ENCODE measurements at regions not wholly inside any gene's neighbourhood (a gene's known extent, or its start where the extent isn't known, plus 50 kb on each side); places are given as distances from the start of the nearest gene placed in this dataset.

DNA sequence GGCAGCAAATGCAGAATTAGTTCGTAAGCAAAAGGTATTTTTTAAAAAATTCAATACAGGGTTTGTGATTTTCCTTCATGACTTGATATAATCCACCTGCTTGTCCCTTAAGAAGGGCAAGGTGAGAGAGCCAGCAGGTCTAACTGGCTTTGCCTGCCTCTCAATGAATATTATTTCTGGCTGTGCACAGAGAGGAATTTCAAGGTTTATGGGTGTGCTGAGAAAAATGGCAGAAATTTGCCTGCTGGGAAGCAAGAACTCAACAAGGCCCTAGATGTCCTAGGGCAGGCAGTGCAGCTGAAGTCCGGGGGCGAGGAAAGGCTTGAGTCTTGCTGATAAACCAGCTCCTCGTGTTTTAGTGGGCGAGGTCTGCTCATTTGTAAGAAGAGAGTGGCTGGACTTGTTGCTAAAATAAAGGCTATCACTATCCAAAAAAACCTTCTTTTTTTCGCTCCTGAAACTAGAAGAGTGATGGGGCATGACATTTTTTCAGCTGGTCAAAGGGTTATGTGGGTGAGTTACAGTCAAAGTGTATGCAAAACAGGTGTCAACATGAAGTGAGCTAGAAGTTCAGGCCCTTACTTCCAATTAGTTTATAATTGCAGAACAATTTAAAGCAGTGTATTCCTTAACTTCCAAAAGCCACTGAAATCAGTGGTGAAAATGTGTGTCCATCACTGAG lies 385.8 kb upstream of the KLF6 start:
- DNase-seq (ENCODE audit: extremely low read depth, low read depth) = no peak
- TF ChIP-seq, protein P1, sequence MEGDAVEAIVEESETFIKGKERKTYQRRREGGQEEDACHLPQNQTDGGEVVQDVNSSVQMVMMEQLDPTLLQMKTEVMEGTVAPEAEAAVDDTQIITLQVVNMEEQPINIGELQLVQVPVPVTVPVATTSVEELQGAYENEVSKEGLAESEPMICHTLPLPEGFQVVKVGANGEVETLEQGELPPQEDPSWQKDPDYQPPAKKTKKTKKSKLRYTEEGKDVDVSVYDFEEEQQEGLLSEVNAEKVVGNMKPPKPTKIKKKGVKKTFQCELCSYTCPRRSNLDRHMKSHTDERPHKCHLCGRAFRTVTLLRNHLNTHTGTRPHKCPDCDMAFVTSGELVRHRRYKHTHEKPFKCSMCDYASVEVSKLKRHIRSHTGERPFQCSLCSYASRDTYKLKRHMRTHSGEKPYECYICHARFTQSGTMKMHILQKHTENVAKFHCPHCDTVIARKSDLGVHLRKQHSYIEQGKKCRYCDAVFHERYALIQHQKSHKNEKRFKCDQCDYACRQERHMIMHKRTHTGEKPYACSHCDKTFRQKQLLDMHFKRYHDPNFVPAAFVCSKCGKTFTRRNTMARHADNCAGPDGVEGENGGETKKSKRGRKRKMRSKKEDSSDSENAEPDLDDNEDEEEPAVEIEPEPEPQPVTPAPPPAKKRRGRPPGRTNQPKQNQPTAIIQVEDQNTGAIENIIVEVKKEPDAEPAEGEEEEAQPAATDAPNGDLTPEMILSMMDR (IDR thresholded peaks at IDR 0.05; ENCODE audit: low read depth, low read length) = no peak

DNA sequence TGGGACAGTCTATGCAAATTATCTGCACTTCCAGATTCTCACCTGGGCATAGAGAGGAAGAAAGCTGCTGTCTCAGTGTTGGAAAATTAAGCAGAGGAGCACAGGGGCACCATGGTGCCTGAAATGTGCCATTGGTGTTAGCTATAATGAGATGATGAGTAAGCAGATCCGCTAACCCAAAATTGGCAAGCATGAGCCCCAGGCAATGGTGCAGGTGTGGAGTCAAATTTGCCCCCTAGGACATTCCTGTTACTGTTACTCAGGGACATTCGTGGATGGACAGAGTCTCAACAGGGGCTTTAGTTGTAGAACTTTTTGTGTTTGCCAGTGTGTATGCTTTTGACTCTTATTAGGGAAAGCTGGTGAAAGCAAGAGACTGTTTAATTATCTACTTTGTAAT lies 385.2 kb upstream of the KLF6 start:
- DNase-seq (ENCODE audit: extremely low read depth, low read depth) = no peak
- TF ChIP-seq, protein P1 (IDR thresholded peaks at IDR 0.05; ENCODE audit: low read depth, low read length) = no peak

DNA sequence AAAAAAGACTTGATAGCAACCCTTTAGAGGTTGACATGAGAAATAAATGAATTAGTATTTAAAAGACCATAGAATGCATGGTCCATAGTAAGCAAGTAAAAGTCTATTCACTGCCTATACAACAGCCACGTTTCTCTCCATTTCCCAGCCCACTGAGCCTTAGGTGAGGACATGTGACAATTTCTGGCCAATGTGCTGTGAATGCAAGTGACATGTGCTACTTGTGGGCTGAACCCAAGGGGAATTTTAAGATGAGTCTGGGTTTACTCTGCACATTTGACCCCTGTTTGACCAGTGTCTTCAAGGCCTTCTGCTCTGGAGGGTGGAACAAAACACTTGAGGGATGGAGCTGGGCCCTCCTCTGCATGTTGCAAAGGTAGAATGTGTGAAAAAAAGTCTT lies 384.4 kb upstream of the KLF6 start:
- TF ChIP-seq, protein P1 (IDR thresholded peaks at IDR 0.05; ENCODE audit: low read depth, low read length) = no peak
- no peak for DNase-seq (ENCODE audit: extremely low read depth, low read depth)

DNA sequence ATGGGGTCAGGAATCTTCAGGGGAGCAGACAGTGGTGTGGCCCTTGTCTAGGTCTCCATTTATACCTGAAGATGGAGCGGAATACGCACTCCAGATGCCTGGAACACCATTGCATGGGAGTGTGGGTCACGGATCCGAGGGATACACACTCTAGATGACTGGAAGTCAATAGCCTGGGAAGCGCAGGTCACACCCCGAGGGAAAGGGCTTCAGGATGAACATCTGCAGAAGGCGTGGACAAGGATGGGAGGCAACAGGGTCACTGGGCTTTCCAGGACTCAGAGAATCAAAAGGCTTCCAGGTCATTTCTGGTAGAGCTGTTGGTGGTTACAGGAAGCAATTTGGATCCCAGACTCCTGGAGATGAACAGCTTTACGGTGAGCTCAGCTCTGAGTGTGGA lies 382.2 kb upstream of the KLF6 start:
- TF ChIP-seq, protein P1 (IDR thresholded peaks at IDR 0.05; ENCODE audit: low read depth, low read length) = no peak
- no peak for DNase-seq (ENCODE audit: extremely low read depth, low read depth)

DNA sequence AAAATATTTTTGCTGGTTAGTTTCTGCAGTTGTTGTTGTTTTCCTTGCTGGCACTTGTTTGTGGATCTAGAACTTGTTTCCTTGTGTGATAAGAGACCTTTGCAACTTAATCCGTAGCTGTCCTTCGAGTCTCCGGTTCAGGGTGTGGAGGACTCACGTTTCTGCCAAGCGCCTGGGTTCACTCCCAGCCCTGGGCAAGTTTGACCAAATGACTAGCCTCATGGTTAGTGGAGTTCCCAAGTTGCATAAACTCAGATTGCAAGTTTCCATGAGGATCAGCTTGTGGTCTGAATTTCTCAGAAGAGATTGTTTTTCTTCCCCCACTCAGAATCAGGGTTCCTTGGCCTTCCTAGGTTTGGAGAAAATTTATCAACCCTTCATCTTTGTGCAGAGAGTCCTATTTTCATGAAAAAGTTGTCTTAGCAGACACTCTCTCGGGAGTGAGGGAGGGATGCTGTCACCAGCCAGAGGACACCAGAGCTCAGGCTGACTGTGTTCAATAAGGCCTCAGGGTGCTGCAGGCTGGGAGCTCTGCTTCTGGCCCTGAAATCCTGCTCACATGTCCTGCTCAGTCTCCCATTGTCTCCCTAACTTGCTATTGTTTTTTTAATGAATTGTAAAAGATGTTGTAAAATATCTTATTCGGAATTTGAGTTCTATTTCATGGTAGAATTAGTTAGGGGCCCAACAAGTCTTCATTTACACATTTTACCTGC lies 377.7 kb upstream of the KLF6 start:
- TF ChIP-seq, protein P1 (IDR thresholded peaks at IDR 0.05; ENCODE audit: low read depth, low read length) = no peak
- no peak for DNase-seq (ENCODE audit: extremely low read depth, low read depth)

DNA sequence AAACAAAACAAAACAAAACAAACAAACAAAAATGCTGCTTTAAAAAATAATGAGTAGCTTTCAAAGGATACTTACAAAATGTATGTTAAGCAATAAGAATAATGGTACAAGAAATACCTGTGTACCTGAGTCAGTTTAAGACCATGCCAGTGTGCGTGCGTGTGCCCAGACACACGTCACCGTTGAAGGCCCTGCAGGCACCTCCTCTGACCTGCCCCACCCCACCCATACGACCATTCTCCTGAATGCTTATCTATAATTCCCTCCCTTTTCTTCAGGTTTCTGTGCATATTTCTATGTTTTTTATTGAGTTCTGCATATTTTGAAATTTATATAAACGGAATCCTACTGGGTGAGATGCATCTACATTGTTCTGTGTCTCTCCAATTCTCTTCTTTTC lies 374.2 kb upstream of the KLF6 start:
- TF ChIP-seq, protein P1 (IDR thresholded peaks at IDR 0.05; ENCODE audit: low read depth, low read length) = no peak
- DNase-seq (ENCODE audit: extremely low read depth, low read depth) = no peak

DNA sequence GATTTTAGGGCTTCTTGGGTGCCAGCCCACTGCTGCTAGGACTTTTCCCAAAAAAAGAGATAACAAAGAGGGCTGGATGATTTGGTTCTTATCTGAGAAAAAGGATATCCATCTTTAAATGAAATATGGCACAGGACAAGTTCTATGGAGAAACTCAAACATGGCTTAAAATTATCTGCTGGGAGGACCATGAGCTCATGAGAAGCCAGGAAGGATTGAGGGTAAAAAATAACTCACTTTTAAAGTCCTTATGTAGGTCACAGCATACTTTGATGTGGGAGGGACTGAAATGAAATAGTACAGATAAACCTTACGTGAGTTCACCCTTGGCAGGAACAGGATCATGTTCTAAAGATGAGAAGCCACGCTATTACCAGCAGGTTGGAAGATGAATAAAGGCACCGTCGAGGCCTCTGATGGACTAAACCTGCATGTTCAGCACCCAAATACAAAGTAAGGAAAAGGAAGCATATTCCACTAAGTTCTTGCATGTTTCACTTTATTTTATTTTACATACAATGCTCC lies 369.2 kb upstream of the KLF6 start:
- DNase-seq (ENCODE audit: extremely low read depth, low read depth) = no peak
- TF ChIP-seq, protein P1 (IDR thresholded peaks at IDR 0.05; ENCODE audit: low read depth, low read length) = no peak

Data from AG09319 (cell line).